Neural progenitor cell (in vitro differentiated cells): ENCODE measurements at regions not wholly inside any gene's neighbourhood (a gene's known extent, or its start where the extent isn't known, plus 50 kb on each side); places are given as distances from the start of the nearest gene placed in this dataset.

Source experiments
- CTCF ChIP-seq: fragments of 200-600 bp; sonication (generic); IDR thresholded peaks from 2 replicates; pipeline ENCODE4 v1.5.1; 2017; ENCODE audit warnings: antibody characterized with exemption, mild to moderate bottlenecking
- EZH2 ChIP-seq: fragments of 200-600 bp; sonication (generic); IDR thresholded peaks from 2 replicates; pipeline ENCODE4 v1.6.1; 2017; ENCODE audit warnings: antibody characterized with exemption, mild to moderate bottlenecking, moderate library complexity

GRCh38 chr3:34725774-34726173, 913.6 kb upstream of the ARPP21 start:
- TF ChIP-seq CTCF (no peak), EZH2 (no peak)
